H1 (cell line): ENCODE measurements at regions not wholly inside any gene's neighbourhood (a gene's known extent, or its start where the extent isn't known, plus 50 kb on each side); places are given as distances from the start of the nearest gene placed in this dataset.

Experiments
- CTCF ChIA-PET: fragments of 300-600 bp; sonication (Branson Sonifier 250); formaldehyde crosslinking; loops from one replicate; lab custom pipeline; 2021; ENCODE audit not compliant: partially characterized antibody; lab: Charles Lee
- POLR2A ChIA-PET: fragments of 300-600 bp; sonication (Branson Sonifier 250); formaldehyde crosslinking; loops from one replicate; lab custom pipeline; 2021; ENCODE audit warnings: inconsistent platforms; ENCODE audit not compliant: partially characterized antibody; lab: Charles Lee
- DNase-seq, 2 experiments: peaks; one replicate each; pipeline versions ENCODE4 v3.0.0 to v3.0.0-alpha.2; 2010 to 2022; ENCODE audit warnings: low spot score in 2 of 2, low read depth in 1 of 2, mixed read lengths in 1 of 2
- FAIRE-seq: peaks from 2 replicates; lab custom pipeline; 2011; peaks lifted over from hg19 to GRCh38; lab: Jason Lieb, UNC
- H2AFZ ChIP-seq: 2 replicates; pipeline ENCODE4 v1.8.1; 2012; ENCODE audit warnings: low read length, inconsistent platforms
- H2AK5ac ChIP-seq: 2 replicates; pipeline ENCODE4 v1.6.1; 2013; ENCODE audit warnings: low read depth, low read length
- H2BK120ac ChIP-seq: replicated peaks from 2 replicates; pipeline ENCODE3; 2013; ENCODE audit warnings: low read depth, low read length, inconsistent platforms
- H2BK12ac ChIP-seq: 2 replicates; pipeline ENCODE4 v1.6.1; 2013; ENCODE audit warnings: low read depth, low read length
- H2BK15ac ChIP-seq: 2 replicates; pipeline ENCODE4 v1.6.1; 2013; ENCODE audit warnings: low read length
- H2BK20ac ChIP-seq: 2 replicates; pipeline ENCODE4 v1.6.1; 2013; ENCODE audit warnings: low read length
- H2BK5ac ChIP-seq: 2 replicates; pipeline ENCODE4 v1.6.1; 2013; ENCODE audit warnings: low read depth, low read length
- H3K14ac ChIP-seq: 2 replicates; pipeline ENCODE4 v1.6.1; 2013; ENCODE audit warnings: inconsistent platforms; ENCODE audit not compliant: insufficient read length
- H3K18ac ChIP-seq: 2 replicates; pipeline ENCODE4 v1.6.1; 2013; ENCODE audit warnings: low read length; ENCODE audit errors: extremely low read depth
- H3K23ac ChIP-seq: 2 replicates; pipeline ENCODE4 v1.6.1; 2013; ENCODE audit warnings: inconsistent platforms; ENCODE audit not compliant: insufficient read length
- H3K23me2 ChIP-seq: 2 replicates; pipeline ENCODE4 v1.6.1; 2013; ENCODE audit warnings: low read depth, low read length
- H3K27ac ChIP-seq: 2 replicates; pipeline ENCODE4 v1.6.1; 2011; ENCODE audit warnings: low read depth, low read length, inconsistent platforms
- H3K27me3 ChIP-seq, 4 experiments: replicated peaks in 1 of 4; 1 replicate in 1 of 4; 2 replicates in 3 of 4; pipeline versions ENCODE4 v1.6.1 to v1.8.1; 2011 to 2013; ENCODE audit warnings: low read length in 3 of 4, mild to moderate bottlenecking in 3 of 4, inconsistent platforms in 2 of 4, mixed read lengths in 2 of 4, moderate library complexity in 1 of 4; ENCODE audit not compliant: control insufficient read depth in 3 of 4, insufficient read depth in 3 of 4; ENCODE audit errors: extremely low read depth in 1 of 4
- H3K36me3 ChIP-seq, 4 experiments: 2 replicates each; pipeline versions ENCODE4 v1.6.1 to v1.8.1; 2011 to 2013; ENCODE audit warnings: mild to moderate bottlenecking in 4 of 4, low read length in 3 of 4, moderate library complexity in 2 of 4, control low read depth in 1 of 4, inconsistent platforms in 1 of 4; ENCODE audit not compliant: insufficient read depth in 4 of 4, control insufficient read depth in 2 of 4
- H3K4ac ChIP-seq: replicated peaks from 2 replicates; pipeline ENCODE3; 2013; ENCODE audit warnings: low read length, low read depth, mixed read lengths, inconsistent platforms; ENCODE audit not compliant: insufficient read length
- H3K4me1 ChIP-seq, 4 experiments: replicated peaks in 1 of 4; 1 replicate in 1 of 4; 2 replicates in 3 of 4; pipeline versions ENCODE4 v1.6.1 to v1.8.1; 2011 to 2013; ENCODE audit warnings: low read length in 3 of 4, inconsistent platforms in 2 of 4, mixed read lengths in 1 of 4; ENCODE audit not compliant: insufficient read depth in 4 of 4, control insufficient read depth in 3 of 4
- H3K4me2 ChIP-seq, 2 experiments: 2 replicates each; pipeline versions ENCODE4 v1.6.1 to v1.8.1; 2011 to 2013; ENCODE audit warnings: low read depth in 2 of 2, low read length in 2 of 2, control low read depth in 1 of 2, inconsistent platforms in 1 of 2, mild to moderate bottlenecking in 1 of 2; ENCODE audit not compliant: insufficient read depth in 1 of 2
- H3K4me3 ChIP-seq, 4 experiments: fragments of 200-600, 300-600 bp in 1 of 4; sonication (generic), shearing (Covaris generic), sonication (Bioruptor Twin) in 1 of 4; 2 replicates each; pipeline versions ENCODE4 v1.5.1 to v1.8.1; 2011 to 2016; ENCODE audit warnings: low read length in 4 of 4, low read depth in 3 of 4, control low read depth in 2 of 4, inconsistent platforms in 2 of 4, mild to moderate bottlenecking in 2 of 4, mixed read lengths in 1 of 4, moderate library complexity in 1 of 4; ENCODE audit not compliant: insufficient read depth in 2 of 4; ENCODE audit errors: extremely low read depth in 1 of 4
- H3K56ac ChIP-seq: replicated peaks from 2 replicates; pipeline ENCODE3; 2013; ENCODE audit warnings: low read depth, mild to moderate bottlenecking, mixed read lengths, low read length, inconsistent platforms; ENCODE audit not compliant: insufficient read length
- H3K79me1 ChIP-seq: 2 replicates; pipeline ENCODE4 v1.6.1; 2013; ENCODE audit warnings: low read depth, low read length, control low read depth
- H3K79me2 ChIP-seq, 2 experiments: 2 replicates each; pipeline versions ENCODE4 v1.6.1 to v1.8.1; 2012 to 2013; ENCODE audit warnings: low read length in 2 of 2, mild to moderate bottlenecking in 2 of 2, inconsistent platforms in 1 of 2; ENCODE audit not compliant: insufficient read depth in 2 of 2, control insufficient read depth in 1 of 2
- H3K9ac ChIP-seq, 4 experiments: replicated peaks in 1 of 4; 1 replicate in 1 of 4; 2 replicates in 3 of 4; pipeline versions ENCODE4 v1.6.1 to v1.8.1; 2011 to 2013; ENCODE audit warnings: low read depth in 3 of 4, low read length in 3 of 4, control low read depth in 2 of 4, mild to moderate bottlenecking in 2 of 4, moderate library complexity in 2 of 4, inconsistent platforms in 1 of 4; ENCODE audit errors: extremely low read depth in 1 of 4
- H3K9me3 ChIP-seq, 2 experiments: 2 replicates each; pipeline versions ENCODE4 v1.6.1 to v1.8.1; 2012 to 2013; ENCODE audit warnings: mild to moderate bottlenecking in 2 of 2, moderate library complexity in 2 of 2, control low read depth in 1 of 2, inconsistent platforms in 1 of 2, low read depth in 1 of 2, low read length in 1 of 2, mixed read lengths in 1 of 2; ENCODE audit not compliant: insufficient read depth in 2 of 2
- H4K20me1 ChIP-seq, 2 experiments: replicated peaks in 1 of 2; 2 replicates each; pipeline versions ENCODE3 to v1.8.1; 2011 to 2013; ENCODE audit warnings: inconsistent platforms in 2 of 2, low read length in 2 of 2, mild to moderate bottlenecking in 1 of 2; ENCODE audit not compliant: insufficient read depth in 2 of 2, control insufficient read depth in 1 of 2
- H4K5ac ChIP-seq: 2 replicates; pipeline ENCODE4 v1.6.1; 2013; ENCODE audit warnings: low read length, low read depth, mixed read lengths, inconsistent platforms; ENCODE audit not compliant: insufficient read length
- H4K8ac ChIP-seq: 2 replicates; pipeline ENCODE4 v1.8.0; 2013; ENCODE audit warnings: mild to moderate bottlenecking, moderate library complexity, low read length, inconsistent platforms; ENCODE audit not compliant: insufficient read depth; ENCODE audit errors: extremely low read depth
- H4K91ac ChIP-seq: replicated peaks from 2 replicates; pipeline ENCODE3; 2013; ENCODE audit warnings: low read length, mixed read lengths, inconsistent platforms; ENCODE audit not compliant: insufficient read length
- ASH2L ChIP-seq: fragments of 200-600, 300-600 bp; sonication (generic); IDR thresholded peaks from one replicate; pipeline ENCODE4 v1.7.1; 2017; ENCODE audit warnings: low read length
- EGR1 ChIP-seq: IDR thresholded peaks from 2 replicates; pipeline ENCODE4 v1.6.1; 2011; ENCODE audit warnings: low read depth, low read length, borderline replicate concordance
- JUN ChIP-seq: IDR thresholded peaks from 2 replicates; pipeline ENCODE4 v1.6.1; 2011; ENCODE audit warnings: low read depth, mild to moderate bottlenecking, improper control_type of control experiment, low read length
- SP1 ChIP-seq: IDR thresholded peaks from 2 replicates; pipeline ENCODE4 v1.6.1; 2011; ENCODE audit warnings: low read depth, low read length
- SRF ChIP-seq: IDR thresholded peaks from 2 replicates; pipeline ENCODE4 v1.6.1; 2011; ENCODE audit warnings: mild to moderate bottlenecking, low read depth, low read length, moderate library complexity
- TBP ChIP-seq: IDR thresholded peaks from 2 replicates; pipeline ENCODE4 v1.6.1; 2011; ENCODE audit warnings: low read depth, low read length, improper control_type of control experiment
- WGBS, 2 experiments: shearing (Covaris generic) in 1 of 2; methylation state at CpG; one replicate each; pipeline versions ENCODE4 v1.1.6 to v1.1.7; 2013 to 2015; ENCODE audit warnings: low lambda C conversion rate in 2 of 2, mixed read lengths in 2 of 2, inconsistent platforms in 1 of 2, low coverage in 1 of 2, missing lambda C conversion rate in 1 of 2; ENCODE audit not compliant: insufficient replicate concordance in 2 of 2, insufficient coverage in 1 of 2, insufficient read length in 1 of 2; ENCODE audit errors: extremely low coverage in 1 of 2, missing lambda C conversion rate in 1 of 2; 5-methylcytosine and 5-hydroxymethylcytosine counted together
- TF ChIP-seq, protein P1 (sequence below): IDR thresholded peaks from 2 replicates; pipeline ENCODE4 v1.6.1; 2012; ENCODE audit warnings: inconsistent platforms

DNA sequence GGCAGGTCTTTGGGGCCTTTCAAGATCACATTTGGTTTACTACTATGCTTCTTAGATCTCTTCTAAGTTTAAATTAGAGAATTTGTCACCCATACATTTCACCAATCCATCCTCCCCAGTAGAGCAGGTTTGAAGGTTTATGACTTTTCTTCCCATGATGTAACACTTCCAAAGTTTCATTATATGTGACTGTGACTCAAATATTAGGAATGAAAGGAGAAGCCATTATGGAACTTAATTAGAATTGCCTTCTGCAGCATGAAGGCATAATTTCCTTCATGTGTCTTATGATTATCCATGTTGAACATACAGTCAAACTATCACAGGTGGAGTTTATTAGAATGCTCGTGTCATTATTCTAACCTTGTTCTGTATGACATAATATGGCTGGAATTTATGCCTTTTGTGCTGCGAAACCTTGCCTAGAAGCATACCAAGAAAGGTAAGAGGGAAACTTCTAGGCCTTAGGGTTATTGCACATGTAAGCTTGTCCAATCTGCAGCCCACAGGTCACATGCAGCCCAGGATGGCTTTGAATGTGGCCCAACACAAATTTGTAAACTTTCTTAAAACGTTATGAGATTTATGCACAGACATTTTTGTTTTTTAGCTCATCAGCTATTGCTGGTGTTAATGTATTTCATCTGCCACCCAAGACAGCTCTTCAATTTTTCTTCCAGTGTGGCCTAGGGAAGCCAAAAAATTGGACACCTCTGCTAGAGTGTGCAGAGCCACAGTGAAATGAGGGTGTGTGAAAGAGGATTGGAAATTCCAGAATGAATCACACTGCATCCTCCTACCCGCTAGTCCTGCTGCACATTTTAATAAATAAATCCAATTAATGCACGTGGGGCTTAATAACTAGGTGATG lies 133.6 kb downstream of the TMEM26 start:
- ChIA-PET CTCF (no interaction called here), POLR2A (no interaction called here)
- Histone ChIP-seq H3K9ac (no peak overlapping the region), H3K36me3 (no peaks in the 10 kb centered on the region), H2AK5ac (no peak overlapping the region), H2BK120ac (no peak overlapping the region), H3K79me1 (no peaks in the 10 kb centered on the region), H3K56ac (no peak overlapping the region), H3K27ac (no peak overlapping the region), H2BK5ac (no peak overlapping the region), H4K91ac (no peak overlapping the region), H3K18ac (no peak overlapping the region), H2BK15ac (no peak overlapping the region), H3K9me3 (no peaks in the 10 kb centered on the region), H3K4me3 (no peak overlapping the region), H3K23me2 (no peaks in the 10 kb centered on the region), H4K8ac (no peak overlapping the region), H3K27me3 (no peaks in the 10 kb centered on the region), H3K4me1 (no peaks in the 10 kb centered on the region), H4K20me1 (no peaks in the 10 kb centered on the region), H2BK20ac (no peak overlapping the region), H3K14ac (no peak overlapping the region), H3K4ac (no peak overlapping the region), H4K5ac (no peak overlapping the region), H3K4me2 (no peak overlapping the region), H2AFZ (no peak overlapping the region), H3K23ac (no peak overlapping the region), H2BK12ac (no peak overlapping the region), H3K79me2 (no peaks in the 10 kb centered on the region)
- FAIRE-seq (no peak), DNase-seq (no peak)
- WGBS, 2 experiments: 90% methylated on average over 5 of the region's 5 CpGs; no CpG with 5 or more reads in 1 of the 2 experiments
- TF ChIP-seq JUN (no peak), SRF (no peak), ASH2L (no peak), EGR1 (no peak), SP1 (no peak), TBP (no peak)
- TF ChIP-seq, protein P1, sequence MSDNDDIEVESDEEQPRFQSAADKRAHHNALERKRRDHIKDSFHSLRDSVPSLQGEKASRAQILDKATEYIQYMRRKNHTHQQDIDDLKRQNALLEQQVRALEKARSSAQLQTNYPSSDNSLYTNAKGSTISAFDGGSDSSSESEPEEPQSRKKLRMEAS: no peak
